NCI-H510A (cell line): ENCODE measurements at regions not wholly inside any gene's neighbourhood (a gene's known extent, or its start where the extent isn't known, plus 50 kb on each side); places are given as distances from the start of the nearest gene placed in this dataset.

Source experiments
- DNase-seq: peaks from one replicate; lab custom pipeline; 2025; lab: John Stamatoyannopoulos, UW

GRCh38 chr12:60872219-60872618 lies 1276.4 kb downstream of the SLC16A7 start:
- no peak for DNase-seq

GRCh38 chr12:60872850-60873713 lies 1277.3 kb downstream of the SLC16A7 start:
- no peak for DNase-seq

DNA sequence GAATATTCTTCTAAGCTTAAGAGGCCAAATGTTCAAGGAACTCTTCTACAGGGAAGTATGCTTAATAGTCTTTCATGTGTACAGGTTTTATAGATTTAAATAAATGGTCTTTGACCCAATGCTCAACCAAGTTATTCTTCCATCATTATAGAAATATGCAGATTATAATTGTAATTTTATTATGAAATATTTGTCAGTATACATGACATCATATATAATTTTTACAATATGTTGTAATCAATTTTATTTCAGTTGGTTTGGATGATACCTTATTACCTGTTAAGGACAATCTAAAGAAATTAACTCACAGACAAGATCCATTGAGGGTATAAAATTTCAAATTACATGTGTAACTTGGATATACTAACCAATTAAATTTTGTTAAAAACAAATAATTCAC lies 1278.3 kb downstream of the SLC16A7 start:
- no peak for DNase-seq

- DNase-seq, result no peak
Measured at GRCh38 chr12:60920841-60921495, 1325.1 kb downstream of the SLC16A7 start.

DNA sequence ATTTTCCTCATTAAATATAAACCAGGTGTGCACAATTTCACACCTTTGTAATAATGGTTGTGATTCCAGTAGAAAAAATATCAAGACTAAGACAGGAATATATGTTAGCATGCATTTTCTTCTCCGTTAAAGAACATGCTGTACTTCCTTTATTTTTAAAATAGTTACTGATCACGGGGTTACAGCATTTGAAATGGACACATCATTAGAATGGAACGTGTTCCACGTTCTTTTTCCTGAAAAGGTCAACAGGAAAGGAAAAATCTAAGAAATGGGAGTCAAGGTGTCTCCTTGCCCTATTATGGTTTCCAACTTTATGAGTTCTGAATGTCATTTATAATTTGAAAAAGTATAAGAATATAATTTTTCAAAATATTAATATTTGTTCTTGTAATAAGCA lies 1325.7 kb downstream of the SLC16A7 start:
- no peak for DNase-seq

DNA sequence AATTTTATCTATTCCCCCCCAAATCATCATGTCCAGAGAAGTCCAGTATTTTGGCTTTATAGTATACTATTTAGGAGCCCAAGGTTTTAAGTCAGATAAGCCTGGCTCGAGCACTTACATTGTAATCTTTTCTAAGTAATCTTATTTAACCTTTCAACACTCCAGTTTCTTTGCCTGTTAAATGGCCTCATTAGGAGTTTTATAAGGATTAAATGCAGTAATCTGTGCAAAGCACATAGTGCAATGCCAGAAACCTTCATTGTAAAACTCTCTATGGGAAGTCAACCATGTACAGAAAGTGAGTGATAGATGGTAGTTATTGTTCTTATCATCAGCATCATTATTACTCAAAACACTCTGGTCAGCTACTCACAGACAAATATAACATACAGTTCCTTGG lies 1330.4 kb downstream of the SLC16A7 start:
- DNase-seq, result no peak

DNA sequence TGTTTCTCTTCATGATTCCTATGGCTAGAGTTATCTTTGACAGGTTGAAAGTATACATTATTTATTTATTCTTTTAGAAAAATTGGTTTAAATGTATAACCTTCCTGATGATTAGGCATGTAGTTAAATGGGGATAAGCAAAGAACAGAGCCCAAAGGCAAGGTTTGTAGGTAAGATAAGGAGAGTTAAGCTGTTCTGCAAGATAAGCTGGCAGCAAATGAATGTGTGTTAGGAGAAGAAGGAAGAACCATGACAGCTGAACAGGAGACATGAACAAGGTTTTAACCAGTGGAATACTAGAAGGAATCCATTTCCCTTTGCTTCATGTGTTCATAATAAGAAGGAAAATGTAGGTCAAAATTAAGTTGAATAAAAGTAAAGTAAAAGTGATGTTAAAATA lies 1330.1 kb upstream of the USP15 start:
- DNase-seq, result no peak

- DNase-seq, result no peak
Measured at GRCh38 chr12:60935981-60936761, 1324.0 kb upstream of the USP15 start.

- no peak for DNase-seq
Measured at GRCh38 chr12:60947533-60947932, 1312.7 kb upstream of the USP15 start.

DNA sequence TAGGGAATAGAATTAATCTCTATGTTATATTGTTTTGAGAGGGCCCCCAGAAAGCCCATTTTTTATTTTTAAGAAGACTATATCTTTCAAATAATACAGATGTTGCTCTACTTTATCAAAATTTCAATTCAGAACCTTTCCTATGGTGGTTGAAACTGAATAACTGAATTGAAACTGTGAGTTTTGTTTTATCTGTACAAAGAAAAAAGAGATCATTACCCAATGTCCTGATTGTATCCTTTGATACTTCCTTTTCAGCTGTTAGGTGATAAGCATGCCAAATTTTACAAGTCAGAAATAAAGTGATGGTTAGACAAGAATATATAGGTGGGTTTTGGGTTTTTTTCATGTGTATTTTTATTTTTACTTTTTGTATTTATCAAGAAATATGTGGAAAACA lies 1293.1 kb upstream of the USP15 start:
- no peak for DNase-seq

DNA sequence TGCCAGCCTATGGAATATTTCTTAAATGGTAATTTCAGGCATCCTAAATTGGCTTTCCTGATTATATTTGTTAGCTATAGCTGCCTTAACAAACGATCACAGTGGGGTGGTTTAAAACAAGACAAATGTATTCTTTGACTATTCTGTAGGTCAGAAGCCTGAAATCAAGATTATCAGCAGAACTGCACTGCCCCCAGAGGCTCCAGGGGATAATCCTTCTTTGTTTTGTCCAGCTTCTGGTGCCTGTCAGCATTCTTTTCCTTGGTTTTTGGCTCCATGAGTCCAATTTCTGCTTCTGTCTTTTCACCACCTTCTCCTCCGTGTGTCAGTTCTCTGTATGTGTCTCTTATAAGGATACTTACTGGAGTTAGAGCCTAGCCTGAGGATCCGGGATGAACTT lies 1282.2 kb upstream of the USP15 start:
- no peak for DNase-seq

DNA sequence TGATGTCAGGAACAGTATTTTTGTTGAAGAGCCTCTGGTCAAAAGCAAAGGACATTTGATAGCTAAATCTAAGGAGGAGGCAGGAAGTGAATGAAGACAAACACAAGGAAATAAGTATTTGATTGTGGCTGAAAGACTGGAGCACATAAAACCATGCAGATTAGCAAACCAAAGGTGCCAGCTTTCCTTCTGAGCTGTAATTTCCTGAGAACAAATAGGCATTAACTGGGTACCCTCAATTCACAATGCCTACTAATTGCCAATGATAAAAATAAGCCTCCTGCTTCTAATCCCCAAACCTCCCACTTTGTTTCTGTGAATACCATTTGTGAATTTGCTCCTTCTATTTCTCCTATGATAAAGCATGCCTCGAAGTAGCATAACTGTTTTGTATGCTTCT lies 1279.6 kb upstream of the USP15 start:
- DNase-seq, result no peak

DNA sequence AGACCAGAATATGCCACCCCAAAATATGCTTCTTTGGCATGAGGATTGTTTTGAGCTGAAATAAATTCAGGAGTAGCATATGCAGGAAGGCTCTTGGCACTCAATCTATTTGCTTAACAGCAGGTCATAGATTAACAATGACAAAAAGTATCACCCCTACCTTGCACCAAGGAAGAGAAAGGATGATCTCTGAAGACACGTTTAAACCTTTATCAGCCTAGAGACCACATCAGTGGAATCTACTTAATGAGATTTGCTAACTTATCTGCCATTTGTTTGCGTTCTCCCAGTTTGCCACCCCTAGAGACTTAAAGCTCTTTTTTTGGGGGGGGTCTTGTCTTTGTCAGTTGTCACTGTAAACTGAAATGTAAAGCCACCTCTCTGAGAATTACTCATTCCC lies 1278.7 kb upstream of the USP15 start:
- DNase-seq, result no peak

DNA sequence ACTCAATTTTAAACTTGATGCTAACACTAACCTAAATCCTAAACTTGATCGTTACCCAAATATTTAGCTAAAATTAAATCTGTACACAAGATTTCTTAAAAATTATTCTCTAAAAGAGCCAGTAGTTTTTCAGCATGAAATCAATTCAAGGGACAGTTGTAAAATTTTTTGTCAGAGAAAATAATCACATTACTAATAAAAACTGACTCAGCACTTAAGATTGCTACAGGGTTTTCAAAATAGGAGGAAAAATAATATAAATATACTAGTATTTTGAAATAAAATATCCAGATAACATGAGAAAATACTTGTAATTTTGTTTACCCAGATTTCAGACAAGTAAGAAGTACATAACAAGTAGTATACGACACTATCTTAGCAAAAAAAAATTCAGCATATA lies 1268.1 kb upstream of the USP15 start:
- no peak for DNase-seq

- DNase-seq, result no peak
Measured at GRCh38 chr12:60995256-60995825, 1264.9 kb upstream of the USP15 start.

- no peak for DNase-seq
Measured at GRCh38 chr12:60997869-60998378, 1262.3 kb upstream of the USP15 start.

DNA sequence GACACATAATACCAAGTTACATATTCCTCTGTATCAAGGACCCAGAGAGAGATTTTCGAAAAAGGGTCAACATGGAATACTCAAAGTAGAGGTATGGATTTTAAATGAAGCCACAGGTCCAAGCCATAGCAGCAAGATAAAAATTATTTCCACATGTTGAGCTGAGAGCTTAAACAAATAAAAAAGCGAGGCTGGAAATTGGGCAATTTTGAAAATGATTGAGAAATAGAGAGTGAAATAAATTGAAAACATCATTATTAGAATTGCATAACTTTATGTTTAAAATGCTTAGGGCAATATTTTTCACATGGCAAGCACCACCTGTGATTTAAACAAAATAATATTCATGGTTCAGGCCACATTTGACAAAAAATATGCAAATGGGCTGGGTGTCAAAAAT lies 1251.0 kb upstream of the USP15 start:
- DNase-seq, result no peak

GRCh38 chr12:61011767-61012423 lies 1248.3 kb upstream of the USP15 start:
- no peak for DNase-seq

DNA sequence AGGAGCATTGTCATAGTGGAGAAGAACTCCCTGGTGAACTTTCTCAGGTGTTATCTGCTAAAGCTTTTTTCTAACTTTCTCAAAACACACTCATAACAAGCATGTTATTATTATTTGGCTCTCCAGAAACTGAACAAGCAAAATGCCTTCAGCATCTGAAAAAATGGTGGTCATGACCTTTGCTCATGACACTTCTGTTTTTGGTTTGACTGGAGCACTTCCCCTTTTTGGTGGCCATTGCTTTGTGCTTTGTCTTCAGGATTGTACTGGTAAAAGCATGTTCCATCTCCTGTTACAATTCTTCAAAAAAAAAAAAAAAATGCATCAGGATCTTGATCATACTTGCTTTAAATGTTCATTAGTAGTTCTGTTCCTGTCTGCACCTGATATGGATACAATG lies 1241.6 kb upstream of the USP15 start:
- DNase-seq, result no peak

GRCh38 chr12:61023231-61023630 lies 1237.0 kb upstream of the USP15 start:
- DNase-seq, result no peak

DNA sequence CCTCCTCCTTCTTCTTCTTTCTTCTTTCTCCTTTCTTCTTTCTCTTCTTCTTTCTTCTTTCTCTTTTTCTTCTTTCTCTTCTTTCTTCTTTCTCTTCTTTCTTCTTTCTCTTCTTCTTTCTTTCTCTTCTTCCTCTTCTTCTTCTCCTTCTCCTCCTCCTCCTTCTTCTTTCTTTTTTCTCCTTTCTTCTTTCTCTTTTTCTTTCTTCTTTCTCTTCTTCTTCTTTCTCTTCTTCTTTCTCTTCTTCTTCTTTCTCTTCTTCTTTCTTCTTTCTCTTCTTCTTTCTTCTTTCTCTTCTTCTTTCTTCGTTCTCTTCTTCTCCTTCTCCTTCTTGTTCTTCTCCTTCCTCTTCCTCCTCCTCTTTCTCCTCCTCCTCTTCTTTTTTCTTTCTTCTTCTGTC lies 1230.7 kb upstream of the USP15 start:
- DNase-seq, result no peak

DNA sequence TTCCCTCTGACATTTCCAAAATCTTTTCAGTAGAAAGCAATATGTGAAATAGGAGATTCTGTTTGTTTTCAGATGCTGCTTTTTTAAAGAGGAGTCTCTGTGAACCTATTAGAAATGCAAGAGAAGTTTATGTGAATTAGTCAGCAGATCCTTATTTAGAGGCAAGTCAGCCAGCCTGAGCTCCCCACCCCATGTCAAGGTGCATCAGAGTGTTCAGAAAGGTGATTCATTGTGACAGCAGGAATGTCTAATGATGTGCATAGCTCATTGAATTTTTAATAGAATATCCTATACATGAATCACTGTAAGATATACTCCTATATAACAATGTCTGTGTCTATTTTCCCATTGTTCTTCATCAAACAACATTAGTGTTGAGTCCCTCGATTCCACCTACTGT lies 1222.4 kb upstream of the USP15 start:
- no peak for DNase-seq
